ENCODE measurements at regions not wholly inside any gene's neighbourhood (a gene's known extent, or its start where the extent isn't known, plus 50 kb on each side); places are given as distances from the start of the nearest gene placed in this dataset.

DNA sequence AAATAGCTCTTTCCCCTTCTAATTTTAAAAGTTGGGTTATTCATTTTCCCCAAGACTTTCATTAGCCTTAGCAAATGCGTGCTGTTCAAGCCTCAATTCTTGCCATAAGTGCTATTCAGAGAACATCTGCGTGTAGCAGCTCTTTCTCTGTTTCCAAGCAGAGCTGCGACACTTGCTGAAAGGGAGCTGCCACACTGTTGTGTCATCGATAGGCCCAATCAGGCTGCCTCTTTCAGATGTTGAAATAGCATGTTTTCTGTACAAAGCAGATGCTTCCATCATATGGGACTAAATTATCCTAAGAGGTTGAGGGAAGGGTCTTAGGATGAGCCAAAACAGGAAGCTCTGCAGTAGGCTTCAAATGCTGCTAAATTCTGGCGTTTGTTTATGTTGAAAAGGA lies 220.9 kb upstream of the CDC14C start:
- Histone ChIP-seq H2AFZ (ENCODE audit: low read depth) (no peak overlapping the region), H3K27ac (ENCODE audit: low read depth in 2 of 2, low read length in 1 of 2) (no peak overlapping the region), H3K4me3 (ENCODE audit: low read depth in 2 of 2, low read length in 1 of 2) (no peak overlapping the region), H3K4me2 (no peak overlapping the region), H3F3A (replicated peaks; ENCODE audit: insufficient read depth) (no peaks in the 10 kb centered on the region), H3K9me2 (no peaks in the 10 kb centered on the region; the same call in 1 of the 2 replicates), H3K36me3 (replicated peaks in 1 of 2; ENCODE audit: control insufficient read depth in 1 of 2, insufficient read depth in 2 of 2, low read length in 1 of 2) (no peaks in the 10 kb centered on the region), H3K9me3 (no peaks in the 10 kb centered on the region), H3K79me2 (ENCODE audit: insufficient read depth) (no peaks in the 10 kb centered on the region), H3K27me3 (ENCODE audit: insufficient read depth) (no peaks in the 10 kb centered on the region), H3K4me1 (ENCODE audit: control insufficient read depth in 1 of 2, insufficient read depth in 2 of 2, low read depth in 1 of 2, low read length in 1 of 2) (no peaks in the 10 kb centered on the region), H4K20me1 (ENCODE audit: insufficient read depth) (no peaks in the 10 kb centered on the region), H3K9ac (no peak overlapping the region)
- CTCF ChIA-PET, result no interaction called here
- TF ChIP-seq RCOR1 (IDR thresholded peaks at IDR 0.05; ENCODE audit: low read length) (no peak), FOXM1 (IDR thresholded peaks at IDR 0.05; ENCODE audit: low read depth) (no peak), RXRA (IDR thresholded peaks at IDR 0.05; ENCODE audit: borderline replicate concordance, low read depth) (no peak), EZH2phosphoT487 (IDR thresholded peaks at IDR 0.05; ENCODE audit: borderline replicate concordance, low read depth) (no peak), SIN3A (IDR thresholded peaks at IDR 0.05; ENCODE audit: borderline replicate concordance, low read depth, low read length) (no peak), SMC3 (IDR thresholded peaks at IDR 0.05; ENCODE audit: low read depth, low read length) (no peak), MXI1 (IDR thresholded peaks at IDR 0.05; ENCODE audit: low read depth, low read length) (no peak), FOSL2 (IDR thresholded peaks at IDR 0.05; ENCODE audit: borderline replicate concordance, low read depth) (no peak), FOXJ3 (CRISPR knock-in tag; IDR thresholded peaks at IDR 0.05) (no peak), POLR2AphosphoS5 (IDR thresholded peaks at IDR 0.05; ENCODE audit: low read depth, low read length) (no peak), TAF1 (IDR thresholded peaks at IDR 0.05; ENCODE audit: borderline replicate concordance, low read depth, low read length) (no peak), TEAD4 (IDR thresholded peaks at IDR 0.05; ENCODE audit: borderline replicate concordance, insufficient read depth) (no peak), MEF2A (IDR thresholded peaks at IDR 0.05; ENCODE audit: borderline replicate concordance, low read depth) (no peak), CHD2 (IDR thresholded peaks at IDR 0.05; ENCODE audit: low read length, partially characterized antibody) (no peak), ELF1 (IDR thresholded peaks at IDR 0.05) (no peak)
- TF ChIP-seq, protein P1, sequence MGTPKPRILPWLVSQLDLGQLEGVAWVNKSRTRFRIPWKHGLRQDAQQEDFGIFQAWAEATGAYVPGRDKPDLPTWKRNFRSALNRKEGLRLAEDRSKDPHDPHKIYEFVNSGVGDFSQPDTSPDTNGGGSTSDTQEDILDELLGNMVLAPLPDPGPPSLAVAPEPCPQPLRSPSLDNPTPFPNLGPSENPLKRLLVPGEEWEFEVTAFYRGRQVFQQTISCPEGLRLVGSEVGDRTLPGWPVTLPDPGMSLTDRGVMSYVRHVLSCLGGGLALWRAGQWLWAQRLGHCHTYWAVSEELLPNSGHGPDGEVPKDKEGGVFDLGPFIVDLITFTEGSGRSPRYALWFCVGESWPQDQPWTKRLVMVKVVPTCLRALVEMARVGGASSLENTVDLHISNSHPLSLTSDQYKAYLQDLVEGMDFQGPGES (IDR thresholded peaks at IDR 0.05; ENCODE audit: low read depth, low read length), result no peak
- TF ChIP-seq, protein P2, sequence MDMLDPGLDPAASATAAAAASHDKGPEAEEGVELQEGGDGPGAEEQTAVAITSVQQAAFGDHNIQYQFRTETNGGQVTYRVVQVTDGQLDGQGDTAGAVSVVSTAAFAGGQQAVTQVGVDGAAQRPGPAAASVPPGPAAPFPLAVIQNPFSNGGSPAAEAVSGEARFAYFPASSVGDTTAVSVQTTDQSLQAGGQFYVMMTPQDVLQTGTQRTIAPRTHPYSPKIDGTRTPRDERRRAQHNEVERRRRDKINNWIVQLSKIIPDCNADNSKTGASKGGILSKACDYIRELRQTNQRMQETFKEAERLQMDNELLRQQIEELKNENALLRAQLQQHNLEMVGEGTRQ (IDR thresholded peaks at IDR 0.05; ENCODE audit: borderline replicate concordance, low read depth, low read length), result no peak
- TF ChIP-seq, protein P3, sequence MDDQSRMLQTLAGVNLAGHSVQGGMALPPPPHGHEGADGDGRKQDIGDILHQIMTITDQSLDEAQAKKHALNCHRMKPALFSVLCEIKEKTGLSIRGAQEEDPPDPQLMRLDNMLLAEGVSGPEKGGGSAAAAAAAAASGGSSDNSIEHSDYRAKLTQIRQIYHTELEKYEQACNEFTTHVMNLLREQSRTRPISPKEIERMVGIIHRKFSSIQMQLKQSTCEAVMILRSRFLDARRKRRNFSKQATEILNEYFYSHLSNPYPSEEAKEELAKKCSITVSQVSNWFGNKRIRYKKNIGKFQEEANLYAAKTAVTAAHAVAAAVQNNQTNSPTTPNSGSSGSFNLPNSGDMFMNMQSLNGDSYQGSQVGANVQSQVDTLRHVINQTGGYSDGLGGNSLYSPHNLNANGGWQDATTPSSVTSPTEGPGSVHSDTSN (IDR thresholded peaks at IDR 0.05), result no peak
- TF ChIP-seq, protein P4, sequence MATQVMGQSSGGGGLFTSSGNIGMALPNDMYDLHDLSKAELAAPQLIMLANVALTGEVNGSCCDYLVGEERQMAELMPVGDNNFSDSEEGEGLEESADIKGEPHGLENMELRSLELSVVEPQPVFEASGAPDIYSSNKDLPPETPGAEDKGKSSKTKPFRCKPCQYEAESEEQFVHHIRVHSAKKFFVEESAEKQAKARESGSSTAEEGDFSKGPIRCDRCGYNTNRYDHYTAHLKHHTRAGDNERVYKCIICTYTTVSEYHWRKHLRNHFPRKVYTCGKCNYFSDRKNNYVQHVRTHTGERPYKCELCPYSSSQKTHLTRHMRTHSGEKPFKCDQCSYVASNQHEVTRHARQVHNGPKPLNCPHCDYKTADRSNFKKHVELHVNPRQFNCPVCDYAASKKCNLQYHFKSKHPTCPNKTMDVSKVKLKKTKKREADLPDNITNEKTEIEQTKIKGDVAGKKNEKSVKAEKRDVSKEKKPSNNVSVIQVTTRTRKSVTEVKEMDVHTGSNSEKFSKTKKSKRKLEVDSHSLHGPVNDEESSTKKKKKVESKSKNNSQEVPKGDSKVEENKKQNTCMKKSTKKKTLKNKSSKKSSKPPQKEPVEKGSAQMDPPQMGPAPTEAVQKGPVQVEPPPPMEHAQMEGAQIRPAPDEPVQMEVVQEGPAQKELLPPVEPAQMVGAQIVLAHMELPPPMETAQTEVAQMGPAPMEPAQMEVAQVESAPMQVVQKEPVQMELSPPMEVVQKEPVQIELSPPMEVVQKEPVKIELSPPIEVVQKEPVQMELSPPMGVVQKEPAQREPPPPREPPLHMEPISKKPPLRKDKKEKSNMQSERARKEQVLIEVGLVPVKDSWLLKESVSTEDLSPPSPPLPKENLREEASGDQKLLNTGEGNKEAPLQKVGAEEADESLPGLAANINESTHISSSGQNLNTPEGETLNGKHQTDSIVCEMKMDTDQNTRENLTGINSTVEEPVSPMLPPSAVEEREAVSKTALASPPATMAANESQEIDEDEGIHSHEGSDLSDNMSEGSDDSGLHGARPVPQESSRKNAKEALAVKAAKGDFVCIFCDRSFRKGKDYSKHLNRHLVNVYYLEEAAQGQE (IDR thresholded peaks at IDR 0.05; ENCODE audit: low read depth, low read length), result no peak
- WGBS (ENCODE audit: low lambda C conversion rate), result 1% methylated on average over 5 of the region's 5 CpGs
- DNase-seq, result no peak
- POLR2A ChIA-PET, result no interaction called here

Data from SK-N-SH (cell line).